ENCODE measurements at regions not wholly inside any gene's neighbourhood (a gene's known extent, or its start where the extent isn't known, plus 50 kb on each side); places are given as distances from the start of the nearest gene placed in this dataset.

DNA sequence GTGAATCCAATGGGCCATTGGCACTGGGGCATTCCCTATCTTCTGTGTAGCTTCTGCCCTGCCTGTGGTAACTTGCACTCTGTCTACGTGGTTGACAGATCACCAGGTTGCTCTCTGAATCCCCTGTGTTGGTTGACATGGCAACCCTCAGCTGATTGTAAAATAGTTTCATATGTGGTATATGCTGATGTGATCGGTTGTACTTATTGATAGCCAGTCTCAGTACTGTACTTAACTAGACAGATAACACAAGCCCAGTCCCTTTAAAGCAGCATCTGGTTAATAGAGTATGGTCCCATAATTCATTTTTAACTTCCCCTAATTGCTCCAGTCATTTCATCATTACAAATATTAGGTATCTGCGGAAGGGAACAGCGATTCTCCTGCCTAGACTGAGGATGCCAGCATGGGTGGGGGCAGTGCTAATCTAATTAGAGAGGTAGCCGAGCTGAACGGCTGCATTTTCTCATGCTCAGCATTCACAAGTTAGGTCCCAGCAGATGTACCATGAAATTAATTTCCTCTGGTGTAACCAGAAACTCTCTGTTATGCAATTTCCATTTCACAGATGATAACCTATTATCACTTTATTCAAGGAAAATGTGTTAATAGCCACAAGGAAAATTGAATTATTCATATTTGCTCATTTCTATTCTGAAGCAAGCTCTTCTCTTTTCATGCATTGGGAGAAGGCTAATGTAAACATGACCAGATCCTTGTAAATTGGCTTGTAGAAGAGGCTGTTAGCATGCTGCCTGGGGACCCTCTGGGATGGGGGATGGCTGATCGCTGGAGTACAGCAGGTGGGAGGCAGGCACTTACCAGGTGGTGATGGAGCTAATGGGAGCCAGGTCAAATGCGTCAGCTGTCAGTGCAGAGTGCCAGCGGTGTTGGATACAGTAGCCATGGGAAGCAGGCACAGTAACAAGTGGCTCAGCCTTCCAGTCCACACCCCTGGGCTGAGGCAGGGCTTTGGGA lies 608.3 kb downstream of the GALR1 start:
- Histone ChIP-seq H3K9me3 (no peaks in the 10 kb centered on the region), H3K27me3 (no peaks in the 10 kb centered on the region), H3K36me3 (no peaks in the 10 kb centered on the region), H3K4me1 (no peaks in the 10 kb centered on the region), H3K27ac (no peak overlapping the region), H3K4me3 (no peak overlapping the region)
- TF ChIP-seq CTCF (IDR thresholded peaks at IDR 0.05): no peak
- no peak for TF ChIP-seq EP300 (IDR thresholded peaks at IDR 0.05; ENCODE audit: low read depth)
- TF ChIP-seq POLR2A (IDR thresholded peaks at IDR 0.05): no peak
- TF ChIP-seq POLR2AphosphoS5 (IDR thresholded peaks at IDR 0.05): no peak
- WGBS, 2 donors (ENCODE audit: low coverage in 1 of 2): 66 to 100% methylated on average over 1 to 9 of the region's 9 CpGs
- no peak for DNase-seq
- in situ Hi-C loops (cut with MboI; ENCODE audit: low pct_ligation_motif_present in 1 of 4, low pct_unique_long_range_greater_than_20kb in 1 of 4, low sequenced_read_pairs in 3 of 4) (no loop called here), intact Hi-C loops (cut with DNase I; ENCODE audit: low total_unique reads) (no loop called here)

GRCh38 chr18:77859634-77860033 lies 610.0 kb downstream of the GALR1 start:
- in situ Hi-C loops (cut with MboI; ENCODE audit: low pct_ligation_motif_present in 1 of 4, low pct_unique_long_range_greater_than_20kb in 1 of 4, low sequenced_read_pairs in 3 of 4): no loop called here

DNA sequence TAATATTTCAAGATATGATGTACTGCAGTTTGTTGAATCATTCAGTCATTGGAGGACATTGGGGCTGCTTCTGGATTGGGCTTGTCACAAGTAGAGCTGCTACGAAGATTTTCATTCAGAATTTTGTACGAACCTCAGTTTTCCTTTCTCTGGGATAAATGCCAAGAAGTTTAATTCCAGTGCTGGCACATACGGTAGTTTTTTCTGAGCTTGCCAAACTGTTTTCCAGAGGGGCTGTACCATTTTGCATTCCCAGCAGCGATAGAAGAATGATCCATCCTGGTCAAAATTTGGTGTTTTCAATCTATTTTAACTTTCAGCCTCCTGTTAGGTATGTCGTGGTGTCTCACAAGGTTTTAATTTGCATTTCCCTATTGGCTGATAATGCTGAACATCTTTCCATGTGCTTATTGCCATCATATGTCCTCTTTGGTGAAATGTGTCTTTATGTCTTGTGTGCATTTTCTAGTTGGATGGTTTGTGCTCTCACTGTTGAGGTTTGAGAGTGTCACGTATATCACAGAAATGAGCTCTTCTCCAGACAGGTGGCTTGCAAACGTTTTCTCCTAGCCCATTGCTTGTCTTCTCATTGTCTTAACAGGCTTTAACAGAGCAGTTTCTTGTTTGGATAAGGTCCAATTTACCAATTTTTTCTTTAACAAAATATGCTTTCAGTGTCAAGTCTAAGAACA lies 612.6 kb downstream of the GALR1 start:
- Histone ChIP-seq H3K27ac (no peak overlapping the region), H3K27me3 (no peaks in the 10 kb centered on the region), H3K4me1 (no peaks in the 10 kb centered on the region), H3K4me3 (no peak overlapping the region), H3K36me3 (no peaks in the 10 kb centered on the region), H3K9me3 (no peaks in the 10 kb centered on the region)
- no peak for TF ChIP-seq POLR2AphosphoS5 (IDR thresholded peaks at IDR 0.05)
- TF ChIP-seq CTCF (IDR thresholded peaks at IDR 0.05): no peak
- TF ChIP-seq POLR2A (IDR thresholded peaks at IDR 0.05): no peak
- TF ChIP-seq EP300 (IDR thresholded peaks at IDR 0.05; ENCODE audit: low read depth): no peak
- no peak for DNase-seq
- 61 to 64% methylated on average over 2 to 7 of the region's 7 CpGs for WGBS, 2 donors (ENCODE audit: low coverage in 1 of 2)
- in situ Hi-C loops (cut with MboI; ENCODE audit: low pct_ligation_motif_present in 1 of 4, low pct_unique_long_range_greater_than_20kb in 1 of 4, low sequenced_read_pairs in 3 of 4) (no loop called here), intact Hi-C loops (cut with DNase I; ENCODE audit: low total_unique reads) (no loop called here)

More at GRCh38 chr18:77859634-77860033, 610.0 kb downstream of the GALR1 start:
- intact Hi-C loops (cut with DNase I; ENCODE audit: low total_unique reads): no loop called here
- no peak overlapping the region for H3K4me3 ChIP-seq
- no peak for DNase-seq
- TF ChIP-seq POLR2A (IDR thresholded peaks at IDR 0.05): no peak
- no peak for TF ChIP-seq EP300 (IDR thresholded peaks at IDR 0.05; ENCODE audit: low read depth)
- no peak for TF ChIP-seq POLR2AphosphoS5 (IDR thresholded peaks at IDR 0.05)
- TF ChIP-seq CTCF (IDR thresholded peaks at IDR 0.05): no peak
- no peaks in the 10 kb centered on the region for H3K9me3 ChIP-seq
- WGBS, 2 donors (ENCODE audit: low coverage in 1 of 2): 80 to 86% methylated on average over 1 to 5 of the region's 5 CpGs
- H3K27ac ChIP-seq: no peak overlapping the region
- H3K4me1 ChIP-seq: no peaks in the 10 kb centered on the region
- no peaks in the 10 kb centered on the region for H3K36me3 ChIP-seq
- no peaks in the 10 kb centered on the region for H3K27me3 ChIP-seq

GRCh38 chr18:77865853-77866252 lies 616.2 kb downstream of the GALR1 start:
- no peaks in the 10 kb centered on the region for H3K9me3 ChIP-seq
- no peak for DNase-seq
- no peak overlapping the region for H3K27ac ChIP-seq
- H3K36me3 ChIP-seq: no peaks in the 10 kb centered on the region
- no peak overlapping the region for H3K4me3 ChIP-seq
- intact Hi-C loops (cut with DNase I; ENCODE audit: low total_unique reads): no loop called here
- no peaks in the 10 kb centered on the region for H3K27me3 ChIP-seq
- in situ Hi-C loops (cut with MboI; ENCODE audit: low pct_ligation_motif_present in 1 of 4, low pct_unique_long_range_greater_than_20kb in 1 of 4, low sequenced_read_pairs in 3 of 4): no loop called here
- 92% methylated on average over 11 of the region's 11 CpGs; no CpG with 5 or more reads in 1 of the 2 donors for WGBS, 2 donors (ENCODE audit: low coverage in 1 of 2)
- TF ChIP-seq POLR2AphosphoS5 (IDR thresholded peaks at IDR 0.05): no peak
- no peaks in the 10 kb centered on the region for H3K4me1 ChIP-seq
